IMR-90 (cell line): ENCODE measurements at regions not wholly inside any gene's neighbourhood (a gene's known extent, or its start where the extent isn't known, plus 50 kb on each side); places are given as distances from the start of the nearest gene placed in this dataset.

ENCODE experiments used
- ATAC-seq: fragments of 200-7000 bp; cut with Tn5 transposase; 2 replicates; pipeline ENCODE4 v1.9.1; 2020; ENCODE audit warnings: low read depth, mild to moderate bottlenecking, moderate library complexity
- BruUV-seq: library from RNA; stranded (reverse); fragments of 400-500 nt; replicated peaks from 2 replicates; lab custom pipeline; 2021; lab: Mats Ljungman, UMichigan
- CTCF ChIA-PET: fragments of 300-600 bp; formaldehyde crosslinking; extraction: SDS; loops from one replicate; lab custom pipeline; 2021; ENCODE audit warnings: antibody characterized with exemption; lab: Yijun Ruan, JAX
- POLR2A ChIA-PET: fragments of 300-600 bp; sonication (Branson Sonifier 250); formaldehyde crosslinking; loops from one replicate; lab custom pipeline; 2022; ENCODE audit warnings: antibody characterized with exemption; ENCODE audit not compliant: unreplicated experiment; lab: Charles Lee
- DNase-seq: peaks from one replicate; pipeline ENCODE4 v3.0.0; 2013
- H2AFZ ChIP-seq: replicated peaks from 2 replicates; pipeline ENCODE3; 2013; ENCODE audit warnings: low read length, mild to moderate bottlenecking; ENCODE audit not compliant: poor library complexity
- H2AK5ac ChIP-seq: 2 replicates; pipeline ENCODE4 v1.6.1; 2013; ENCODE audit warnings: low read depth, low read length, inconsistent platforms
- H2AK9ac ChIP-seq: replicated peaks from 2 replicates; pipeline ENCODE3; 2013; ENCODE audit warnings: mild to moderate bottlenecking, low read depth, low read length, moderate library complexity; ENCODE audit not compliant: poor library complexity
- H2BK120ac ChIP-seq: 2 replicates; pipeline ENCODE4 v1.6.1; 2013; ENCODE audit warnings: low read depth, low read length, inconsistent platforms
- H2BK15ac ChIP-seq: 3 replicates; pipeline ENCODE4 v1.6.1; 2013; ENCODE audit warnings: low read depth, low read length, inconsistent platforms
- H2BK20ac ChIP-seq: 2 replicates; pipeline ENCODE4 v1.6.1; 2013; ENCODE audit warnings: low read depth, mild to moderate bottlenecking, inconsistent platforms, low read length, moderate library complexity
- H2BK5ac ChIP-seq: 2 replicates; pipeline ENCODE4 v1.6.1; 2013; ENCODE audit warnings: mild to moderate bottlenecking, low read depth, low read length, inconsistent platforms; ENCODE audit not compliant: poor library complexity, severe bottlenecking
- H3K14ac ChIP-seq: replicated peaks from 2 replicates; pipeline ENCODE4 v1.6.1; 2013; ENCODE audit warnings: low read depth, low read length, inconsistent platforms
- H3K18ac ChIP-seq: 2 replicates; pipeline ENCODE4 v1.6.1; 2013; ENCODE audit warnings: low read depth, low read length, control low read depth
- H3K23ac ChIP-seq: 2 replicates; pipeline ENCODE4 v1.6.1; 2013; ENCODE audit warnings: low read depth, low read length, inconsistent platforms
- H3K27ac ChIP-seq: 2 replicates; pipeline ENCODE4 v1.5.1; 2013; ENCODE audit warnings: mild to moderate bottlenecking, control low read depth, low read length; ENCODE audit not compliant: insufficient read depth
- H3K27me3 ChIP-seq: 2 replicates; pipeline ENCODE4 v1.6.1; 2013; ENCODE audit warnings: low read length; ENCODE audit not compliant: control insufficient read depth, insufficient read depth
- H3K36me3 ChIP-seq: 2 replicates; pipeline ENCODE4 v1.6.1; 2013; ENCODE audit warnings: low read length, mixed read lengths; ENCODE audit not compliant: control insufficient read depth, insufficient read depth
- H3K4ac ChIP-seq: 2 replicates; pipeline ENCODE4 v1.6.1; 2013; ENCODE audit warnings: low read depth, low read length, inconsistent platforms
- H3K4me1 ChIP-seq: 2 replicates; pipeline ENCODE4 v1.6.1; 2013; ENCODE audit warnings: low read length, mixed read lengths; ENCODE audit not compliant: control insufficient read depth, insufficient read depth
- H3K4me2 ChIP-seq: 2 replicates; pipeline ENCODE4 v1.6.1; 2013; ENCODE audit warnings: low read depth, mild to moderate bottlenecking, control low read depth, low read length, moderate library complexity
- H3K4me3 ChIP-seq: 2 replicates; pipeline ENCODE4 v1.5.1; 2013; ENCODE audit warnings: low read depth, mild to moderate bottlenecking, control low read depth, low read length, moderate library complexity; ENCODE audit not compliant: insufficient read depth
- H3K56ac ChIP-seq: 2 replicates; pipeline ENCODE4 v1.6.1; 2013; ENCODE audit warnings: low read length, inconsistent platforms; ENCODE audit not compliant: insufficient read depth; ENCODE audit errors: extremely low read depth
- H3K79me1 ChIP-seq, 2 experiments: 2 replicates each; pipeline ENCODE4 v1.6.1; 2013; ENCODE audit warnings: low read length in 2 of 2, inconsistent platforms in 1 of 2, low read depth in 1 of 2
- H3K9ac ChIP-seq: 2 replicates; pipeline ENCODE4 v1.6.1; 2013; ENCODE audit warnings: low read depth, low read length, control low read depth
- H3K9me1 ChIP-seq: 2 replicates; pipeline ENCODE4 v1.6.1; 2013; ENCODE audit warnings: low read length, inconsistent platforms; ENCODE audit not compliant: insufficient read depth
- H3K9me3 ChIP-seq: 2 replicates; pipeline ENCODE4 v1.6.1; 2013; ENCODE audit warnings: low read length; ENCODE audit not compliant: control insufficient read depth, insufficient read depth
- H4K20me1 ChIP-seq: 2 replicates; pipeline ENCODE4 v1.6.1; 2013; ENCODE audit warnings: low read length, inconsistent platforms; ENCODE audit not compliant: insufficient read depth
- H4K5ac ChIP-seq: 2 replicates; pipeline ENCODE4 v1.6.1; 2013; ENCODE audit warnings: mild to moderate bottlenecking, low read depth, low read length, control low read depth
- H4K8ac ChIP-seq, 2 experiments: 2 replicates each; pipeline ENCODE4 v1.6.1; 2013; ENCODE audit warnings: low read depth in 2 of 2, low read length in 2 of 2, control low read depth in 1 of 2, inconsistent platforms in 1 of 2
- H4K91ac ChIP-seq: 2 replicates; pipeline ENCODE4 v1.6.1; 2013; ENCODE audit warnings: low read depth, low read length, inconsistent platforms; ENCODE audit not compliant: insufficient read depth
- BHLHE40 ChIP-seq: fragments of 150-350 bp; IDR thresholded peaks from 2 replicates; pipeline ENCODE4 v1.6.1; 2016; ENCODE audit warnings: mild to moderate bottlenecking, low read depth, low read length
- CHD1 ChIP-seq: IDR thresholded peaks from 2 replicates; pipeline ENCODE4 v1.6.1; 2012; ENCODE audit warnings: low read depth, low read length, improper control_type of control experiment
- FOS ChIP-seq: fragments of 150-350 bp; IDR thresholded peaks from 2 replicates; pipeline ENCODE4 v1.6.1; 2016; ENCODE audit warnings: low read depth, low read length
- MAFK ChIP-seq: IDR thresholded peaks from 2 replicates; pipeline ENCODE4 v1.6.1; 2012; ENCODE audit warnings: low read depth, low read length, improper control_type of control experiment
- MAZ ChIP-seq: IDR thresholded peaks from 2 replicates; pipeline ENCODE4 v1.6.1; 2012; ENCODE audit warnings: low read depth, mild to moderate bottlenecking, low read length, improper control_type of control experiment, moderate library complexity, borderline replicate concordance
- MXI1 ChIP-seq: IDR thresholded peaks from 2 replicates; pipeline ENCODE4 v1.6.1; 2012; ENCODE audit warnings: low read depth, mild to moderate bottlenecking, low read length, moderate library complexity, borderline replicate concordance
- NFE2L2 ChIP-seq: fragments of 150-350 bp; IDR thresholded peaks from 2 replicates; pipeline ENCODE4 v1.6.1; 2016; ENCODE audit warnings: low read depth, mild to moderate bottlenecking, low read length
- POLR2A ChIP-seq: IDR thresholded peaks from 2 replicates; pipeline ENCODE4 v1.6.1; 2012; ENCODE audit warnings: mild to moderate bottlenecking, low read depth, low read length
- RAD21 ChIP-seq: IDR thresholded peaks from 2 replicates; pipeline ENCODE4 v1.6.1; 2012; ENCODE audit warnings: low read length, improper control_type of control experiment
- RCOR1 ChIP-seq: IDR thresholded peaks from 2 replicates; pipeline ENCODE4 v1.6.1; 2012; ENCODE audit warnings: mild to moderate bottlenecking, low read length, improper control_type of control experiment; ENCODE audit not compliant: insufficient replicate concordance
- RFX5 ChIP-seq: IDR thresholded peaks from 2 replicates; pipeline ENCODE4 v1.8.0; 2012; ENCODE audit warnings: low read depth, mild to moderate bottlenecking, low read length, moderate library complexity
- SMC3 ChIP-seq: fragments of 150-350 bp; IDR thresholded peaks from 2 replicates; pipeline ENCODE4 v1.6.1; 2016; ENCODE audit warnings: low read depth, mild to moderate bottlenecking, antibody characterized with exemption, low read length, moderate library complexity
- WGBS, 2 experiments: methylation state at CpG; one replicate each; pipeline versions ENCODE4 v1.1.5 to v1.1.7; 2013; ENCODE audit warnings: missing lambda C conversion rate in 2 of 2; ENCODE audit not compliant: insufficient read length in 1 of 2; ENCODE audit errors: extremely low coverage in 2 of 2; 5-methylcytosine and 5-hydroxymethylcytosine counted together
- dilution Hi-C: fragments of 300-500 bp; cut with HindIII; formaldehyde crosslinking; loops from one replicate; pipeline ENCODE4 v1.14.3; 2018; ENCODE audit warnings: low sequenced_read_pairs; ENCODE audit not compliant: unreplicated experiment
- in situ Hi-C: fragments of 300-500 bp; cut with MboI; formaldehyde crosslinking; loops from 3 replicates; pipeline ENCODE4 v1.14.3; 2019; ENCODE audit warnings: low sequenced_read_pairs, inconsistent platforms, mixed read lengths
- intact Hi-C: fragments of 100-400 bp; cut with micrococcal nuclease; formaldehyde crosslinking; loops from 2 replicates; pipeline ENCODE4 v1.10.0; 2022
- TF ChIP-seq, protein P1 (sequence below): fragments of 150-350 bp; IDR thresholded peaks from 2 replicates; pipeline ENCODE4 v1.6.1; 2016; ENCODE audit warnings: low read depth, mild to moderate bottlenecking, low read length, moderate library complexity, borderline replicate concordance
- TF ChIP-seq, protein P2 (sequence below): fragments of 150-350 bp; IDR thresholded peaks from 2 replicates; pipeline ENCODE4 v1.6.1; 2017; ENCODE audit warnings: mild to moderate bottlenecking, antibody characterized with exemption, low read length, low read depth

DNA sequence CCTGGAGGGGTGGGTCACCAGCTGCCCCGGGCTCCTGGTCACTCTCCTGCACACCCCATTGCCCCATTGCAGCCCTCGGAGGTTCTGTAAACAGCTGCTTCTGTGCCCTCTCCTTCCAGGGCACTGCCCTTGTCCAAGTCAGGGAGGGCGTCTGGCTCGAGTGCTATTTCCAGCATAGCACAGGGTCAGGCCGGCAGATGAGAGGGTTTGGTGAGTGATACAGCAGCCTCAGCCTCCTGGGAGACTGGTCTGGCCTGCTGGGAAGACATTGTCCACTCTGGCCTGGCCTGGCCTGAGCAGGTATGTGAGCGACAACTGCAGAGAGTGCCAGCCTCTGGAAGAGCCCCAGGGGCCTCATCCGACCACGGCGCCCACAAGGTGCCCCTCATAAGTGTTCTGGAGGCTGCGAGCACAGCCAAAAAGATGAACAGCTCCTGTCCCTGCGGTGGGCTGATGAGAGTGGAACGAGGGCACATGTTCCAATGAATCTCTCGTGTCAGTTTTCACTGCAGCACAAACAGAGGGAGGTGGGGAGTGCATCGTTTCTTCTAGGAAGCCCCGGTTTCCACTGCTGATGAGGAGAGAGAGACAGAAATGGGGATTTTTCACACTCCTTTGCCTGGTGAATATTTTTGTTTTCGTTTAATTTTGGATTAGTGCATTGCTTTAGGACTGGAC is 105.8 kb upstream of the SDK2 start:
- Histone ChIP-seq H3K27me3 (no peaks in the 10 kb centered on the region), H3K79me1 (no peaks in the 10 kb centered on the region), H3K36me3 (no peaks in the 10 kb centered on the region), H2AFZ (no peak overlapping the region), H2BK120ac (no peak overlapping the region), H3K27ac (no peak overlapping the region), H3K9ac (no peak overlapping the region), H2BK5ac (no peak overlapping the region), H2AK9ac (no peak overlapping the region), H3K4me2 (no peak overlapping the region), H3K23ac (no peak overlapping the region), H4K20me1 (no peaks in the 10 kb centered on the region), H3K4me3 (no peak overlapping the region), H3K14ac (no peak overlapping the region), H3K9me3 (peaks cover 42% of the 10 kb centered on the region), H3K9me1 (no peaks in the 10 kb centered on the region), H3K18ac (no peak overlapping the region), H3K4me1 (no peaks in the 10 kb centered on the region), H2BK20ac (no peak overlapping the region), H3K4ac (no peak overlapping the region), H4K91ac (no peak overlapping the region), H3K56ac (no peak overlapping the region), H2BK15ac (no peak overlapping the region), H4K8ac (no peak overlapping the region), H2AK5ac (no peak overlapping the region), H4K5ac (no peak overlapping the region)
- POLR2A ChIA-PET, result no interaction called here
- TF ChIP-seq SMC3 (no peak), NFE2L2 (no peak), BHLHE40 (no peak), MAFK (no peak), FOS (no peak), MAZ (no peak), RCOR1 (no peak), POLR2A (no peak), MXI1 (no peak), CHD1 (no peak), RAD21 (no peak), RFX5 (no peak)
- TF ChIP-seq, protein P1, sequence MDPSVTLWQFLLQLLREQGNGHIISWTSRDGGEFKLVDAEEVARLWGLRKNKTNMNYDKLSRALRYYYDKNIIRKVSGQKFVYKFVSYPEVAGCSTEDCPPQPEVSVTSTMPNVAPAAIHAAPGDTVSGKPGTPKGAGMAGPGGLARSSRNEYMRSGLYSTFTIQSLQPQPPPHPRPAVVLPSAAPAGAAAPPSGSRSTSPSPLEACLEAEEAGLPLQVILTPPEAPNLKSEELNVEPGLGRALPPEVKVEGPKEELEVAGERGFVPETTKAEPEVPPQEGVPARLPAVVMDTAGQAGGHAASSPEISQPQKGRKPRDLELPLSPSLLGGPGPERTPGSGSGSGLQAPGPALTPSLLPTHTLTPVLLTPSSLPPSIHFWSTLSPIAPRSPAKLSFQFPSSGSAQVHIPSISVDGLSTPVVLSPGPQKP, result no peak
- TF ChIP-seq, protein P2, sequence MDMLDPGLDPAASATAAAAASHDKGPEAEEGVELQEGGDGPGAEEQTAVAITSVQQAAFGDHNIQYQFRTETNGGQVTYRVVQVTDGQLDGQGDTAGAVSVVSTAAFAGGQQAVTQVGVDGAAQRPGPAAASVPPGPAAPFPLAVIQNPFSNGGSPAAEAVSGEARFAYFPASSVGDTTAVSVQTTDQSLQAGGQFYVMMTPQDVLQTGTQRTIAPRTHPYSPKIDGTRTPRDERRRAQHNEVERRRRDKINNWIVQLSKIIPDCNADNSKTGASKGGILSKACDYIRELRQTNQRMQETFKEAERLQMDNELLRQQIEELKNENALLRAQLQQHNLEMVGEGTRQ, result no peak
- in situ Hi-C loops, result no loop called here
- intact Hi-C loops, result no loop called here
- dilution Hi-C loops, result no loop called here
- ATAC-seq (no peak), DNase-seq (no peak)
- CTCF ChIA-PET, result no interaction called here
- whole genome bisulfite sequencing, 2 experiments, result 42% methylated on average over 5 of the region's 16 CpGs; no CpG with 5 or more reads in 1 of the 2 experiments
- no TSS peak for BruUV-seq
